Pulmonary artery endothelial cell (primary cell): ENCODE measurements at regions not wholly inside any gene's neighbourhood (a gene's known extent, or its start where the extent isn't known, plus 50 kb on each side); places are given as distances from the start of the nearest gene placed in this dataset.

Experiments used
- DNase-seq: peaks from one replicate; pipeline ENCODE4 v3.0.0-alpha.2; 2011; ENCODE audit warnings: low read depth, low spot score

DNA sequence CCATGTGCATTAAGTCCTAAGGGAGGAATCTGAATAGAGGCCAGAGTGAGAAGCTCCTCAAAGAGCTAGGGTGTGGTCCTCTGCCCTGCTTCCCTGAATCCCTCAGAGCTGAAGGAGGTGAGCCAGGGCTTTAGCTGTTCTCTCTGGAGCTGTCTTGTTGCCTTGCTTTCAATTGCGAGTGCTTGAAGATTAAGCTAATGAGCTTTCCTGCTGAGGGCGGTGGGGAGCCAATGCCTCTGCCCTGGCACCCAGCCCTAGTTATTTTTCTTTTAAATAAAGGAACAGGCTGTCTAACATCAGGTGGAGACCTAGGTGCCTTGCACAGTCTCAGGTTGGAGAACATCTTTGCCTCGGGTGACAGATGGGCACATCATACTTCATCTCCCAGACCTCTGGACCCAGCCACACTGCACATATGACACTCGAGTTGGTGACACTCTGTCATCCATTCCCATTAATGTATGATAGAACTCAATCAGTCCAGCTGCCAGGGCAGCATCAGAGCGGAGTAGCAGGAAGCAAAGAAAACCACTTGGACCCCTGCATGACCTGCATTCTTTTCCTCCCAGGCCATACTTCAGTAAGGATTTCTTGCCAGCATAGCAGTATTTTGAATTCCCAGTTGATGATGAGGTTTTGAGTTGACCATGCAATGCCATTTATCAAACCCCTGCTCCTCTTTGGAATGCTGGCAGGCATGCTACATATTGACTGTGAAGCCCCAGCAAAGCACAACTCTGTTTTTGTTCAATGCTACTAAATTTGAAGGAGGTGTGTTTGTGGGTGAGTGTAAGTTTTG, 292.7 kb downstream of the RNF144A start:
- no peak for DNase-seq

DNA sequence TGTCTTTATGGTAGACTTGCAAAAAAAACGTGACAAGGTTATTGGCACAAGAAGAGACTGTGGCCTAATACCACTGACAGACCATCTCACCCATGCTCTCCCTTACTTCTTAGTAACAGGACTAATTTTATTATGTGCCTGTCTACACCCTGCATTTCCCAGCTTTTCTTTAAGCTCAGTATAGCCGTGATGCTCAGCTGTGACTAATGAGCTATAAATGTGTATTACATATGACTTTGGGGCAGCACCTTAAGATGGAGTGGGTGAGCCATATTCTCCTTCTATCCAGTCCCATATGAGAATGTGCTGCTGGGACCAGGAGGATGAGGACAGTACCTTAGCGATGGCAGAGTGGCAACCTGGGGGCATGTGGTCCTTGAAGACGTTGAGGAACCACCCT, 293.5 kb downstream of the RNF144A start:
- no peak for DNase-seq

- no peak for DNase-seq
These were observed 308.6 kb downstream of the RNF144A start for GRCh38 chr2:7225848-7226247.

DNA sequence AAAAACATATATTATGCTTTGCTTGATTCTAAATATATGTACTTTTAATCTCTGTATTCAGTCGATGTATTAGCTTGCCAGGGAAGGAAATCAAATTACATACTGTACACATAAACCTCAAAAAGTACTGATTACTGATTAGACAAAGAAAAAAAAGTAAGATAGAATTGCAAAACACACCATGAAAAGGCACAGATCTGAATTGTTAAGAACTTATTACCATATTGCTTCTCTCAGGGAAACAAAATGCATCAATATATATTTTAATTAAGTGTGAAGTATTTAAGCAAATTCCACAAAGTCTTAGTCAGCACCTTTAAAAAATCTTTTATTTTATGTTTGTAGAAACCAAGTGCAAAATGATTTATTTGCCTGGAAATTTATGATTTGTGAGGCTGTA, 309.3 kb downstream of the RNF144A start:
- DNase-seq, result no peak

DNA sequence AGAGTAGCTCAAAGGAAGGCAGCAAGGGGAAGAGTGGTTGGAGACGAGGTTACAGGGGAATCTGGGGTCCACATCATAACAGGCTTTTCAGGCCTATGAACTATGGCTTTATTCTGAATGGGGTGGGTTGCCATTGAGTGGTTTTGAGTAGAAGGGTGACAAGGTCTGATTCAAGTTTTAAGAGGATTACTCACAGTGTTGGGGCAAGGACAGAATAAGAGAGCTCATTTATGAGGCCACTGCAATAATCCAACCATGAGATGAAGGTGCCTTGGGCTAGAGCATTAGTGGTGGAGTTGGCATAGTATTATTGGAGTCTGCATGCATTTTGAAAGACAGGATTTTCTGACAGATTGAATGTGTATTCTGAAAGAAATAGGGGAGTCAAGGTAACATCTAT, 315.9 kb downstream of the RNF144A start:
- no peak for DNase-seq

GRCh38 chr2:7237466-7237865, 320.3 kb downstream of the RNF144A start:
- DNase-seq, result no peak

GRCh38 chr2:7239078-7239477, 321.9 kb downstream of the RNF144A start:
- DNase-seq, result no peak

DNA sequence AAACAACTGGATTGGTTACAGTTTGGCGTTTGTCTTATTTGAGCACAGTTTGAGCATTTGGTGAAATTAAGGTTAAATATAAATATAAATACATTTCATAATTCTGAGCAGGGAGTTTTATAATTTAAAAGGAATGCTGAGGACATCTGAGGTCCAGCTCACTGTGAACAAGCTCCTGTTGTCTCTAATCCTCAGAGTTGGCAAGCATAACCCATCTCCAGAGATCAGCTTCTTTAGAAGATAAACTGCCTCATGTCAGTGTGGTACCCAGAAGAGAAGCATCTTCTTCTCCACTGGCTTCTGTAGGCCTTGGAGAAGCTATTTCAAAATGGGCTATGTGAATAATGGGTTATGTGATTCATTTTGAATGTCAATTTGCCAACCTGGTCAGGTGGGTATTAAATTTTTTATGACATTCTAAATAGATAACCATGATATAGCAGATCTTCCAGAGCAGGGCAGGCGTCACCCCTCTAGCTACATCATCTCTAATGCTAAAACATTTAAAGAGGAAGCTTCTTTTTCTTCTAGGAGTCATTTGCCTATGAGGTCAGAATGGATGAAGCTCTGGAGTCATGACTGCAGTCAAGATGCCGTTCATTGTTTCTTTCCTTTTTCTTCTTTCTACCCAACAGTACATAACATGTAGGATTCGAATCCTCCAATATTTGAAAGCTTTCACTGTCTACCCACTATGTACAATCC, 324.0 kb downstream of the RNF144A start:
- DNase-seq, result no peak

DNA sequence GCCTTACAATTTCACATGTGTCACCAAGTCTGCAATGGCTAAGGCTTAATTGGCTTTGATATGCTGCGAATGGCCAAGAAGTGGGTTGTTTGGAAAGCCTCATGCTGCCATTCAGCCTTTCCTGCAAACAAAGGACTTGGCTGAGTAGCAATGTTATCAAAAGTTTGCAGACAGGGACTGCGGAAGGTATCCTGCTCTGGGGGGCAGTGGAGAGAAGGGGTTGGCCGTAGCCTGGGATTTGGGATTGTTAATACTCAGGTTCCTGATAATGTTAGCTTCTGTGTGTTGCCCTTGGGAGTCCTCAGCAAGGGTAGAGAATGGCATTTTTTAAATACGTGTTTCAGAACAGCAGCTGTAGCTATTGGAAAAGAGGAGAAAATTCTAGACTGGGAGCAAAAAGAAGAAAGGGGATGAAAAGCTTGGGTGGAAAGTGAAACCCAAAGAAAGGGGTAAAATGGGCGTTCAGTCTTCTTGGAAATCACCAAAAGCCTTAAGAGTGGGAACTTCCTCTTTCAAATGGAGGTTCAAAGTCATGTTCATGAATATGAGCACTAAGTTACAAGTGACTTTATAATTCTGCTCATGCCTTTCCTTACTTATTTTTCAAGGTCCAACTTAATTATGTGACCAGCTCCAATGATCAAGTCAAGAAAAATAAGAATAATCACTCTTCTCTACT, 325.1 kb downstream of the RNF144A start:
- DNase-seq, result no peak

DNA sequence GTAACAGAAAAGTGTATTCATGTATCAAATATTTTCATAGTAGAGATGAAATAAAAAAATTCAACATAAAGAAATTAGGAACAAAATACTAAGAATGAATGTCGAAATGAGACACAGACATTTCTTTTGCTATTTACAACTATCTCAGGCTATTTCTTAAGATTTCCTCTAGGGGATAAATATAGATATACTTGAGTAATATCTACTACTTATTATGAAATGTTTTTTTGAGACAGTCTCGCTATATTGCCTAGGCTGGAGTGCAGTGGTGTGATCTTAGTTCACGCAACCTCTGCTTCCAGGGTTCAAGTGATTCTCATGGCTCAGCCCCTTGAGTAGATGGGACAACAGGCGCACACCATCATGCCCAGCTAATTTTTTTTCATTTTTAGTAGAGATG, 326.1 kb downstream of the RNF144A start:
- DNase-seq, result no peak

DNA sequence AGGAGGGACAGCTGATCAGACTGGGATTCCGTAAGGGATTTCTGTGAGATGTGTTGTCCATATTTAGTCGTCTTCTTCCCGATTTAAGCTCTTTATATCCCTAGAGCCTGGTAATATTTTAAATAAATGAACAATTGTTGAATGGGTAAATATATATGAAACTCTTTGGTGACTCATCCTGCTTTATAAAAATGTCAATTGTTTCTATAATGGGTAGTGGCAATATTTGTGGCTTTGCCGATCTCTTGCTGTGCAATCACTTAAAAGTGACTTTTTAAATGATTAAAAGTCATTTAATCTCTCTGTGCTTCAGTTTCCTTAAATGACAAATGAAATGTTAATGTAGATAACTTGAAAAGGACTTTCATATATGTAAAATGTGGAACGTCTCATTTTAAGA, 339.2 kb downstream of the RNF144A start:
- no peak for DNase-seq

DNA sequence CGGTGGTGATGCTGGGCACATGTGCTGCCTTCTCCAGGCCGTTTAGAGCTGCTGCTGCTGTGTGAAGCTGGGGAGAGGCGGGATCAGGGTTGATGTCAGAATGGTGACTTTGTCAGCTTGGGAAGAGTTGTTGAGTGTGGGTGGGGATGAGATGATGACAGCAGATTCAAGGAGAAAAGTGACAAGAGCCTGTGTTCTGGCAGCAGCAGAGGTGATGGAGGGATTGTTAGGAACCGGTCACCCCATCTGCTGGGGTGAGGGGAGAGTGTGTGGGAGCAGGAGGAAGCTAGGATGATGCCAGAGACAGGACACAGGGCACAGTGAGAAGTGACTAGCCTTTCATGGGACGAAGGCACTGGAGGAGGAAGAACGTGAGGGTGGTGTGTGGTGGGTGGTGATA, 345.5 kb downstream of the RNF144A start:
- DNase-seq, result no peak

GRCh38 chr2:7264791-7265190, 347.6 kb downstream of the RNF144A start:
- no peak for DNase-seq

- no peak for DNase-seq
These were observed 348.1 kb downstream of the RNF144A start for GRCh38 chr2:7265286-7265685.

GRCh38 chr2:7269106-7269643, 352.0 kb downstream of the RNF144A start:
- DNase-seq, result no peak

GRCh38 chr2:7270011-7270431, 352.8 kb downstream of the RNF144A start:
- no peak for DNase-seq

GRCh38 chr2:7272210-7272609, 355.0 kb downstream of the RNF144A start:
- no peak for DNase-seq

- no peak for DNase-seq
These were observed 361.8 kb downstream of the RNF144A start for GRCh38 chr2:7278984-7279383.

DNA sequence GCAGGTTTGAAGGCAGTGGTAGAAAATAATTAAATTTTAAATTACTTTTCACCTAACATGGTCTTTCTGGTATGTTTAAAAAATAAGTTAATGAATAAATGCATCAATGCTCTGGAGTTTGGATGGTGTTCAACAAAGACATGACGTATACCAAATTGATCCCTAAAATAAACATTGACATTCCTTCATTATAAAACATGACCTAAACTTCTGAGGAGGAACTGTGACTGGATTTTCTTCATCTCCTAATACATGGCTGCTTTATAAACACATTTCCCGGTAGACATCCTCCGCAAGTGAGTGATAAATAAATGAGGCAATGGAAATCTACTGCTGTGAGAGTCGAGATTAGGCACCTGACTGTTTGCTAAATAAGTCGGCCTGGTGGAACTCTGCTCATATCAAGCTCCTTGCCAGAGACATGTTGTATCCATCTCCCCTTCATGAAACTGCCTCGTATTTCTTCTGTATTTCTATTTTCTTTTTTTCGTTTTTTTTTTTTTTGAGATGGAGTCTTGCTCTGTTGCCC, 362.3 kb downstream of the RNF144A start:
- DNase-seq, result no peak

DNA sequence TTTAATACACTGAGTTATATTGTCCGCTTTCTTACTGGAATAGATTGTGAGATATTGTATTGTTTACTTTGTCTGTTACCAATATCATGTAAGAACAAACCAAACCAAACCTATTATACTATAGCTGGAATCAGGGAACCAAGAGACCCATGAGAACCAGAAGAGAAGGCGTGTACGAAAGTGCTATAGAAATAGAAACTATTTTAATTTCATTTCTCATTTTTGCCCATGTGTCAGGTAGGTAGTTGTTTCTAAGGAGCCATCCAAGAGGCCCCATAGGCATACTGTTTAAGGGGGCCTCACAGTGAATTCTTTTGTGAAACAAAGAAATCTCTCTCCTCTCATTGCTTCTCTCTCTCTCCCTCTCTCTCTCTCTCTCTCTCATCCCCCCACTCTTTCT, 363.6 kb downstream of the RNF144A start:
- no peak for DNase-seq

GRCh38 chr2:7281231-7282201, 364.3 kb downstream of the RNF144A start:
- no peak for DNase-seq
